ENCODE measurements at regions not wholly inside any gene's neighbourhood (a gene's known extent, or its start where the extent isn't known, plus 50 kb on each side); places are given as distances from the start of the nearest gene placed in this dataset.

DNA sequence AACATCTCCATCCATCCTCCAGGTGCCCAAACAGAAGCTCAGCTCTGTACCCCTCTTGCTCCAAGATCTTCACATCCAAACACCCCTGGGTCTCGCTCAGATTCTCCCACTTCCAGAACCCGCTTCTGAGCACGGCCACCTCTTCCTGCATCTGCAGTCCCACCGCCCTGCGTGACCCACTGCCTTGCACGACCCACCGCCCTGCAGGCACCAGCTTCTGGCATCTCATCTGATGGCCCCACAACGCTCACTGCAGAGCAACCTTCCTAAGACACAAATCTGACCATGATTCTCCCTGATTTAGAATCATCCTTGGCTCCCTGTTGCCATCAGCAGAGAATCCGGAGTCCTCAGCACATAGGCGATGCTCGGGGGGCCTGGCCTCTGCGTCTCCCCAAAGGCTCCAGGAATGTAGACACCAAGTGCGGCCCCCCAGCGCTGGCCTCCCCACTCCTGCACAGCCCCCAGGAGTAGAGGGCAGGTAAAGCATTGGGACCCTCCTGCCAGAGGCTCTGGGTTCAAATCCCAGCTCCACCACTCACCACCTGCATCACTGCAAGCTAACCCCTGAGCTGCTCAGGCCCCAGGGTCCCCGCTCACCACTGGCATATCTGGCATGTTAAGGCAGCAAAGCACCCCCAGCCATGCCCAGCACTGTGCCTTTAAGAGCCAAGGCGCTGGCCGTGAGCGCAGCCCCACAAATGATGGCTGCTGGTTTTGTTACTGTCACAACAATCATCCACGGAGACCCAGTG is 459.3 kb downstream of the BRD1 start:
- Histone ChIP-seq H3K9ac (ENCODE audit: low read length in 2 of 2) (no peak overlapping the region), H3K27ac (ENCODE audit: low read length) (no peak overlapping the region)

DNA sequence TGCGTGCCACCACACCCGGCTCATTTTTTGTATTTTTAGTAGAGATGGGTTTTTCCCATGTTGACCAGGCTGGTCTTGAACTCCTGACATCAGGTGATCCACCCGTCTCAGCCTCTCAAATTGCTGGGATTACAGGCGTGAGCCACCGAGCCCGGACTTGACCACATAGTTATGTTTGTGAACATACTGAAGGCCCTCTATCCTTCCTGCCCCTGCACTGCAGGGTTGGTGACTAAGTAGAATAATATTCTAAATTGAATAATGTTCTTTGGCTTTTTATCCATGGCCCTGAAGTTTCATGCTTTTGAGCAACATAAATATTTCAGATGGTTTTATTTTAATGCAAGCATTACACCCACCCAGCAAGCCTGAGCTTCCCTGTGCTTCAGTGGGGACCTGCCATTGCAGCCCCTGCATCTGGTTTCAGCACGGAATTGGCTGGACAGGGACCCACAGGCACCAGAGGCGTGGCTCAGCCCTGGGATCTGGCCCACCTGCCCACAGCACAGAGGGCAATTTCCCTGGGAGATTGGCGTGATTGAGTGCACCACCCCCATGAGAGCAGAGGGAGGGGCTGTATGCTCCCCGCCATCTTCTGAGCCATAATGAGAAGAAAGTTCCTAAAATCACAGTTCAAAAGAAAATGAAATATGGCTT is 460.5 kb downstream of the BRD1 start:
- no peak overlapping the region for H3K9ac ChIP-seq (ENCODE audit: low read length in 2 of 2)
- H3K27me3 ChIP-seq (ENCODE audit: control insufficient read depth in 1 of 2, insufficient read depth in 2 of 2, low read length in 2 of 2): peaks cover 0 to 2% of the 10 kb centered on the region in 2 donors
- H3K4me3 ChIP-seq (ENCODE audit: low read length in 2 of 2): no peak overlapping the region

More for the DNA sequence above, 459.3 kb downstream of the BRD1 start:
- no peaks in the 10 kb centered on the region for H3K4me1 ChIP-seq (ENCODE audit: control insufficient read depth, insufficient read depth, low read length)
- peaks cover 0 to 2% of the 10 kb centered on the region in 2 donors for H3K27me3 ChIP-seq (ENCODE audit: control insufficient read depth in 1 of 2, insufficient read depth in 2 of 2, low read length in 2 of 2)
- no peak overlapping the region for H3K4me3 ChIP-seq (ENCODE audit: low read length in 2 of 2)
- H3K9me3 ChIP-seq (ENCODE audit: control insufficient read depth in 2 of 2, low read length in 2 of 2): peaks cover 0 to 3% of the 10 kb centered on the region in 2 donors
- no peaks in the 10 kb centered on the region for H3K36me3 ChIP-seq (ENCODE audit: control insufficient read depth in 2 of 2, insufficient read depth in 2 of 2, low read length in 2 of 2)

DNA sequence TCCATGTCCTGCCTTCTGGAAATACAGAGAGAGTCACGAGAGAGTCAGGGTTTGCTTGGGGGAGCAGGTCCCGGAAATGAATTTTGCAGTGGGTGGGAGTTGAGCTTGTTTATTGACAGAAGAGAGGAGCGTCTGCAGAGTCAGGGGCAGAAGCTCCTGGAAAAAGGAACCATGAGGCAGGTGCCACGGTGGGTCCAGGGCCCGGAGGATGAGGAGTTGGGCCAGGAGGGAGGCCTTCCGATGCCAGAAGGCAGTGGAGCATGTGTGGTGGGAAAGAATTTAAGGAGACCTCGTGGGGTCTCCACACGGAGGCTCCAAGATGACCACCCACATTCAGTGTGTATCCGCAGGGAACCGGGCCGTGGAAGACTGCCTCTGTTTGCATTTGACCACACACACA is 461.2 kb downstream of the BRD1 start:
- Histone ChIP-seq H3K27ac (ENCODE audit: low read length) (no peak overlapping the region), H3K27me3 (ENCODE audit: control insufficient read depth in 1 of 2, insufficient read depth in 2 of 2, low read length in 2 of 2) (peaks cover 0 to 3% of the 10 kb centered on the region in 2 donors), H3K9me3 (ENCODE audit: control insufficient read depth in 2 of 2, low read length in 2 of 2) (peaks cover 0 to 3% of the 10 kb centered on the region in 2 donors), H3K9ac (ENCODE audit: low read length in 2 of 2) (no peak overlapping the region), H3K4me1 (ENCODE audit: control insufficient read depth, insufficient read depth, low read length) (no peaks in the 10 kb centered on the region), H3K36me3 (ENCODE audit: control insufficient read depth in 2 of 2, insufficient read depth in 2 of 2, low read length in 2 of 2) (no peaks in the 10 kb centered on the region), H3K4me3 (ENCODE audit: low read length in 2 of 2) (no peak overlapping the region)

More for the DNA sequence above, 460.5 kb downstream of the BRD1 start:
- no peak overlapping the region for H3K27ac ChIP-seq (ENCODE audit: low read length)
- H3K36me3 ChIP-seq (ENCODE audit: control insufficient read depth in 2 of 2, insufficient read depth in 2 of 2, low read length in 2 of 2): no peaks in the 10 kb centered on the region
- H3K9me3 ChIP-seq (ENCODE audit: control insufficient read depth in 2 of 2, low read length in 2 of 2): peaks cover 0 to 3% of the 10 kb centered on the region in 2 donors
- no peaks in the 10 kb centered on the region for H3K4me1 ChIP-seq (ENCODE audit: control insufficient read depth, insufficient read depth, low read length)

DNA sequence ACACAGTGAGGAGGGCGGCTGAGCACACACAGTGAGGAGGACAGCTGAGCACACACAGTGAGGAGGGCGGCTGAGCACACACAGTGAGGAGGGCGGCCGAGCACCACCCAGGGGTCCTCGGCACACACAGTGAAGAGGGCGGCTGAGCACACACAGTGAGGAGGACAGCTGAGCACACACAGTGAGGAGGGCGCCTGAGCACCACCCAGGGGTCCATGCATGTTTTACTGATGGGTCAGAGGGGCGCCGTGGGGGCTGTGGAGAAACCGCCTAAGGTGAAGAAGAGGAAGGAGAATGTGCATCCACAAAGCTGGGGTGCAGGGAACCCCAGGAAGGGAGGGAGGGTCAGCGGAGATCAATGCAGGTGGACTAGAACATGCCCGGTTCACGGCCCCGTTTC is 461.8 kb downstream of the BRD1 start:
- H3K4me3 ChIP-seq (ENCODE audit: low read length in 2 of 2): no peak overlapping the region
- H3K36me3 ChIP-seq (ENCODE audit: control insufficient read depth in 2 of 2, insufficient read depth in 2 of 2, low read length in 2 of 2): no peaks in the 10 kb centered on the region
- no peak overlapping the region for H3K9ac ChIP-seq (ENCODE audit: low read length in 2 of 2)
- no peaks in the 10 kb centered on the region for H3K4me1 ChIP-seq (ENCODE audit: control insufficient read depth, insufficient read depth, low read length)
- no peak overlapping the region for H3K27ac ChIP-seq (ENCODE audit: low read length)
- peaks cover 0 to 3% of the 10 kb centered on the region in 2 donors for H3K27me3 ChIP-seq (ENCODE audit: control insufficient read depth in 1 of 2, insufficient read depth in 2 of 2, low read length in 2 of 2)
- peaks cover 0 to 3% of the 10 kb centered on the region in 2 donors for H3K9me3 ChIP-seq (ENCODE audit: control insufficient read depth in 2 of 2, low read length in 2 of 2)

DNA sequence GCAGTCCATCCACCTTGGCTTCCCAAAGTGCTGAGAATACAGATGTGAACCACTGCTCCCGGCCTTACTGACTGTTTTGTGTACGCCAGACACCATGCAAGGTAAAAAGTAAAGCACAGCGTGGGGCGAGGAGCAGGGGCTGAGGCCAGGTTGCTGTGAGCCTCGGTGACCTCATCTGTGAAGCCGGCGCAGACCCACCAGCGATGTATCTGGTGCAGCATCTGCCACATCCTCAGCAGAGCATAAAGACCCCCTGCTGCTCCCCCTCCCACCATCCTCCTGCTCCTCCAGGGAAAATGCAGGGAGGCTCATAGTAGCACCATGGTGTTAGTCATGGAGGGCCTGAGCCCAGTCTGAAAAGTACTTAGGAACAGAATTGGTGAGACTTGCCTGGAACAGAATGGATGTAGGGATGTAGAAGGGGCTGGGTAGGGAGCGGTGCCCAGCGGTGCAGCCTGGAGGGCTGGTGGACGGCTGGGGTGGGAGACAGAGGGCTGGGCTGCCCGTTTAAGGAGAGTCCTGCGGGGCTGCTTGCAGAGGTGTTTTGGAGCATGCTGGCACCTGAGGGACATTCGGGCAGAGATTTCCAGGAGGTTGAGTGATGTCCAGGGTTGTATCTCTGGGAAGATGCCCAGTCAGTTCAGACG is 462.4 kb downstream of the BRD1 start:
- no peak overlapping the region for H3K4me3 ChIP-seq (ENCODE audit: low read length in 2 of 2)
- no peaks in the 10 kb centered on the region for H3K36me3 ChIP-seq (ENCODE audit: control insufficient read depth in 2 of 2, insufficient read depth in 2 of 2, low read length in 2 of 2)
- peaks cover 0 to 3% of the 10 kb centered on the region in 2 donors for H3K9me3 ChIP-seq (ENCODE audit: control insufficient read depth in 2 of 2, low read length in 2 of 2)
- H3K27ac ChIP-seq (ENCODE audit: low read length): no peak overlapping the region
- H3K9ac ChIP-seq (ENCODE audit: low read length in 2 of 2): no peak overlapping the region
- peaks cover 0 to 3% of the 10 kb centered on the region in 2 donors for H3K27me3 ChIP-seq (ENCODE audit: control insufficient read depth in 1 of 2, insufficient read depth in 2 of 2, low read length in 2 of 2)
- no peaks in the 10 kb centered on the region for H3K4me1 ChIP-seq (ENCODE audit: control insufficient read depth, insufficient read depth, low read length)

DNA sequence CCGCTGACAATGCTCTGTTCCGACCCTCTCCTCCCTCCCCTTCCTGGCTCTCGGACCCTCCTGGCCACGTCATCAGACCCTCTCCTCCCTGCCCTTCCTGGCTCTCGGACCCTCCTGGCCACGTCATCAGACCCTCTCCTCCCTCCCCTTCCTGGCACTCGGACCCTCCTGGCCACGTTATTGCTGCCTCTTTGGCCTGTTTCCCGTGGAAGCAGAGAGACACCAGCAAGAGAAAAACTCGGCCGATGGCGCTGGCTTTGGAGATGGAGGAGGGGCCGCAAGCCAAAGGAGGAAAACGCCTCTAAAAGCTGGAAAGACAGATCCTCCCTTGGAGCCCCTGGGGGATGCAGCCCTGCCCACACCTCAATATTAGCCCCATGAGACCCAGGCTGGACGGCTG is 463.3 kb downstream of the BRD1 start:
- Histone ChIP-seq H3K4me3 (ENCODE audit: low read length in 2 of 2) (no peak overlapping the region), H3K9me3 (ENCODE audit: control insufficient read depth in 2 of 2, low read length in 2 of 2) (peaks cover 0 to 3% of the 10 kb centered on the region in 2 donors), H3K4me1 (ENCODE audit: control insufficient read depth, insufficient read depth, low read length) (no peaks in the 10 kb centered on the region), H3K27ac (ENCODE audit: low read length) (no peak overlapping the region), H3K9ac (ENCODE audit: low read length in 2 of 2) (no peak overlapping the region), H3K36me3 (ENCODE audit: control insufficient read depth in 2 of 2, insufficient read depth in 2 of 2, low read length in 2 of 2) (no peaks in the 10 kb centered on the region), H3K27me3 (ENCODE audit: control insufficient read depth in 1 of 2, insufficient read depth in 2 of 2, low read length in 2 of 2) (peaks cover 0 to 3% of the 10 kb centered on the region in 2 donors)

DNA sequence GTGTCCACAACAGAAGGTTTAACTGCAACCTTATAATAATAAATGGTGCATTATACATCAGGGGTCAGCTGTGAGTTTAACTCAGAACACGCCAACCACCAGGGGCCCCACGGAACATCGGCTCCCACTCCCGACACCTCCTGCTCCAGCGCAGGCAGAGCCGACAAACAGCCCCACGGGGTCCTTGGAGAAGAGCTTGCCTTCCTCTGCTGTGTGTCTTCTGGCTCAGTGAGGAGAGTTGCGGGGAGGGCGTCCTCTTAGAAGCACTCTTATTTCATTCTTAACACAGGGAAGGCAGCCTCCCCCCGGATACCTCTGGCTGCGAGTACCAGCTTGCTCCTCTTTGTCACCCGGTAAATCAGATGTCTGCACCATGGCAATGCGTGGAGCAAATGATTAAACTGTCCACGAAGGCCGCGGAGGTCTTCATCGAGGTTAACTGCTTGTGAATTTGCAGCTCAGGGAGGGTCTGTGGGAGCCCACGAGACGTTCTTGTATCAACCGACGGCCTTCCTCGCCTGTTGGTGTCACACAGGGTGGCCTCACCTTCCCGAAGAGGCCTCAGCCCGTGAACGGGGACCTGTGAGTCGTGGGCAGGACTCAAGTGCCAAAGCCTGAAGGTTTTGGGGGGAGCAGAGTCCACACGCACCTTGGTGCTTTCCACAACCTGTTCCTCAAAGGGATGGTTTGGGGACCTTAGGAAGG is 464.0 kb downstream of the BRD1 start:
- Histone ChIP-seq H3K9me3 (ENCODE audit: control insufficient read depth in 2 of 2, low read length in 2 of 2) (peaks cover 0 to 3% of the 10 kb centered on the region in 2 donors), H3K9ac (ENCODE audit: low read length in 2 of 2) (no peak overlapping the region), H3K4me1 (ENCODE audit: control insufficient read depth, insufficient read depth, low read length) (no peaks in the 10 kb centered on the region), H3K4me3 (ENCODE audit: low read length in 2 of 2) (no peak overlapping the region), H3K27ac (ENCODE audit: low read length) (no peak overlapping the region), H3K27me3 (ENCODE audit: control insufficient read depth in 1 of 2, insufficient read depth in 2 of 2, low read length in 2 of 2) (peaks cover 0 to 5% of the 10 kb centered on the region in 2 donors), H3K36me3 (ENCODE audit: control insufficient read depth in 2 of 2, insufficient read depth in 2 of 2, low read length in 2 of 2) (no peaks in the 10 kb centered on the region)

DNA sequence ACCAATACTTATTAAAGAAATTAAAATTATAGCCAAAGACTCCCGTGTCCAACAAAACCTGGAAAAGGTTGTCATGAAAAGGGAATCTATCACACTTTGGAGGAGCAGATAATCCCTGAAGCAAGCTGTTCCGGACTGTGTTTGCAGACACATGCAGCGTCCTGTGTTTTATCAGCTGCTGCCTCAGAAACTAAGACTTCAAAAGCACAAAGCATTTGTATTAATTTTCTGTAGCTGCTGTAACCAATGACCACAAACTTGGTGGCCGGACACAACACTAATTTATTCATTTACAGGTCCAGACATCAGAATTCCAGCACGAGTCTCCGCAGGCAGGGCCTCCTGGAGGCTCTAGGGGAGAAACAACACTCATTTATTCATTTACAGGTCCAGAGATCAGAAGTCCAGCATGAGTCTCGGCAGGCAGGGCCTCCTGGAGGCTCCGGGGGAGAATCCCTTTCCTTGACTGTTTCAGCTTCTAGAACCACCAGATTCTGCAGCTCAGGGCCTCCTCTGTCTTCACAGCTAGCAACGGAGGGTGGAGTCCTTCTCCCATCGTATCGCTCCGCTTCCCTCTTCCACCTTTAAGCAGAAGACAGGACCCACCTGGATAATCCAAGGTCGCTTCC is 465.3 kb downstream of the BRD1 start:
- peaks cover 3 to 7% of the 10 kb centered on the region in 2 donors for H3K27me3 ChIP-seq (ENCODE audit: control insufficient read depth in 1 of 2, insufficient read depth in 2 of 2, low read length in 2 of 2)
- no peak overlapping the region for H3K9ac ChIP-seq (ENCODE audit: low read length in 2 of 2)
- H3K4me1 ChIP-seq (ENCODE audit: control insufficient read depth, insufficient read depth, low read length): no peaks in the 10 kb centered on the region
- no peak overlapping the region for H3K4me3 ChIP-seq (ENCODE audit: low read length in 2 of 2)
- no peaks in the 10 kb centered on the region for H3K36me3 ChIP-seq (ENCODE audit: control insufficient read depth in 2 of 2, insufficient read depth in 2 of 2, low read length in 2 of 2)
- H3K9me3 ChIP-seq (ENCODE audit: control insufficient read depth in 2 of 2, low read length in 2 of 2): peaks cover 0 to 3% of the 10 kb centered on the region in 2 donors
- no peak overlapping the region for H3K27ac ChIP-seq (ENCODE audit: low read length)

DNA sequence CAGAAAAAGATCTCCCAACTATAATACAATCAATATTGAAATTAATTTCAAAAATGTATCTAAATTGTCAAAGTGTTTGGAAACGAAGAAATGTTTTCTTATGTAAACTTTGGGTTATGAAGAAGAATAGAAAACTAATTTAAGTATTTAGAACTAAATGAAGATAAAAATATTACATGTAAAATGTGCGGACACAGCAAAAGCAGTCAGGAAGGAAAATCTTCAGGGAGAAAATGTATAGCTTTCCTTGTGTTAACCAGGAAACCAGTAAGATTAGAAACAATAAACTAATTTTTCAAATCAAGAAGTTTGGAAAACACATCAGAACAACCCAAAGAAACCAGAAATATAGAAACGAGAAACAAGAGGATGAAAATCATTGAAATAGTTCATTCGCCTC is 466.5 kb downstream of the BRD1 start:
- peaks cover 6 to 9% of the 10 kb centered on the region in 2 donors for H3K27me3 ChIP-seq (ENCODE audit: control insufficient read depth in 1 of 2, insufficient read depth in 2 of 2, low read length in 2 of 2)
- no peak overlapping the region for H3K27ac ChIP-seq (ENCODE audit: low read length)
- no peaks in the 10 kb centered on the region for H3K36me3 ChIP-seq (ENCODE audit: control insufficient read depth in 2 of 2, insufficient read depth in 2 of 2, low read length in 2 of 2)
- no peaks in the 10 kb centered on the region for H3K4me1 ChIP-seq (ENCODE audit: control insufficient read depth, insufficient read depth, low read length)
- H3K9ac ChIP-seq (ENCODE audit: low read length in 2 of 2): no peak overlapping the region
- no peak overlapping the region for H3K4me3 ChIP-seq (ENCODE audit: low read length in 2 of 2)
- H3K9me3 ChIP-seq (ENCODE audit: control insufficient read depth in 2 of 2, low read length in 2 of 2): peaks cover 0 to 3% of the 10 kb centered on the region in 2 donors

DNA sequence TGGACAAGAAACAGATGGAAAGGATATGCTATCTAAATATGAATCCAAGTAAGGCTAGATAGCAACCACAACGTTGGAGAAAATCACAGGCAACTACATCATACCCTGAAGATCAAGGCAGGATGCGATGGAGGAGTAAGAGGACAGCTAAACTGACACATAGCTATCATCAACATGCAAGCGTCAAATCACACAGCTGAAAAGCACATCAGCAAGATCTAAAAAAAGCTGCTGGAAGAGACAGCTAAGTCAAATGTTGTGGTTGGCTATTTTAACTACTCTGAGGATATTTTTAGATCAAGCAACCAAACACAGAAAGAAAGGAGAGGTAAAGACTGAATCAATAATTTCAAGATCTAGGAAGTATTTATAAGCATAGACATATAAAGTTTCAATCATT is 466.9 kb downstream of the BRD1 start:
- H3K9ac ChIP-seq (ENCODE audit: low read length in 2 of 2): no peak overlapping the region
- peaks cover 0 to 3% of the 10 kb centered on the region in 2 donors for H3K9me3 ChIP-seq (ENCODE audit: control insufficient read depth in 2 of 2, low read length in 2 of 2)
- no peaks in the 10 kb centered on the region for H3K4me1 ChIP-seq (ENCODE audit: control insufficient read depth, insufficient read depth, low read length)
- H3K27ac ChIP-seq (ENCODE audit: low read length): no peak overlapping the region
- peaks cover 6 to 9% of the 10 kb centered on the region in 2 donors for H3K27me3 ChIP-seq (ENCODE audit: control insufficient read depth in 1 of 2, insufficient read depth in 2 of 2, low read length in 2 of 2)
- no peaks in the 10 kb centered on the region for H3K36me3 ChIP-seq (ENCODE audit: control insufficient read depth in 2 of 2, insufficient read depth in 2 of 2, low read length in 2 of 2)
- no peak overlapping the region for H3K4me3 ChIP-seq (ENCODE audit: low read length in 2 of 2)

Measured in stomach smooth muscle (tissue), 2 donors.